SK-N-SH treated with all-trans-retinoic acid at 6 μM for 48 hours (cell line): ENCODE measurements at regions not wholly inside any gene's neighbourhood (a gene's known extent, or its start where the extent isn't known, plus 50 kb on each side); places are given as distances from the start of the nearest gene placed in this dataset.

Experiments used
- CREB5 ChIP-seq: fragments of 250-450 bp; sonication (Bioruptor Pico); IDR thresholded peaks from 2 replicates; pipeline ENCODE4 v1.5.1; 2020; ENCODE audit warnings: low read depth, mild to moderate bottlenecking, moderate library complexity
- PATZ1 ChIP-seq: fragments of 250-450 bp; sonication (Bioruptor Pico); IDR thresholded peaks from 2 replicates; pipeline ENCODE4 v1.8.0; 2020; ENCODE audit warnings: mild to moderate bottlenecking, moderate library complexity, borderline replicate concordance
- RARB ChIP-seq: fragments of 250-450 bp; sonication (Bioruptor Pico); IDR thresholded peaks from 2 replicates; pipeline ENCODE4 v1.8.0; 2021; ENCODE audit warnings: mild to moderate bottlenecking, moderate library complexity
- ZFP3 ChIP-seq: fragments of 250-450 bp; sonication (Bioruptor Pico); IDR thresholded peaks from 2 replicates; pipeline ENCODE4 v1.5.0; 2020; ENCODE audit warnings: mild to moderate bottlenecking, moderate library complexity
- ZFP30 ChIP-seq: fragments of 450-650 bp; formaldehyde crosslinking; IDR thresholded peaks from 2 replicates; pipeline ENCODE4 v1.5.0; 2022; ENCODE audit warnings: mild to moderate bottlenecking, moderate library complexity

GRCh38 chr2:188786368-188786841 lies 187.8 kb upstream of the COL3A1 start:
- TF ChIP-seq PATZ1 (CRISPR knock-in tag) (no peak), ZFP30 (no peak), ZFP3 (CRISPR knock-in tag) (no peak), RARB (CRISPR knock-in tag) (no peak), CREB5 (CRISPR knock-in tag) (no peak)
